IMR-90 (cell line): ENCODE measurements at regions not wholly inside any gene's neighbourhood (a gene's known extent, or its start where the extent isn't known, plus 50 kb on each side); places are given as distances from the start of the nearest gene placed in this dataset.

Source experiments
- ATAC-seq: fragments of 200-7000 bp; cut with Tn5 transposase; 2 replicates; pipeline ENCODE4 v1.9.1; 2020; ENCODE audit warnings: low read depth, mild to moderate bottlenecking, moderate library complexity
- BruUV-seq: library from RNA; stranded (reverse); fragments of 400-500 nt; replicated peaks from 2 replicates; lab custom pipeline; 2021; lab: Mats Ljungman, UMichigan
- CTCF ChIA-PET: fragments of 300-600 bp; formaldehyde crosslinking; extraction: SDS; loops from one replicate; lab custom pipeline; 2021; ENCODE audit warnings: antibody characterized with exemption; lab: Yijun Ruan, JAX
- POLR2A ChIA-PET: fragments of 300-600 bp; sonication (Branson Sonifier 250); formaldehyde crosslinking; loops from one replicate; lab custom pipeline; 2022; ENCODE audit warnings: antibody characterized with exemption; ENCODE audit not compliant: unreplicated experiment; lab: Charles Lee
- DNase-seq: peaks from one replicate; pipeline ENCODE4 v3.0.0; 2013
- H2AFZ ChIP-seq: replicated peaks from 2 replicates; pipeline ENCODE3; 2013; ENCODE audit warnings: low read length, mild to moderate bottlenecking; ENCODE audit not compliant: poor library complexity
- H2AK5ac ChIP-seq: 2 replicates; pipeline ENCODE4 v1.6.1; 2013; ENCODE audit warnings: low read depth, low read length, inconsistent platforms
- H2AK9ac ChIP-seq: replicated peaks from 2 replicates; pipeline ENCODE3; 2013; ENCODE audit warnings: mild to moderate bottlenecking, low read depth, low read length, moderate library complexity; ENCODE audit not compliant: poor library complexity
- H2BK120ac ChIP-seq: 2 replicates; pipeline ENCODE4 v1.6.1; 2013; ENCODE audit warnings: low read depth, low read length, inconsistent platforms
- H2BK15ac ChIP-seq: 3 replicates; pipeline ENCODE4 v1.6.1; 2013; ENCODE audit warnings: low read depth, low read length, inconsistent platforms
- H2BK20ac ChIP-seq: 2 replicates; pipeline ENCODE4 v1.6.1; 2013; ENCODE audit warnings: low read depth, mild to moderate bottlenecking, inconsistent platforms, low read length, moderate library complexity
- H2BK5ac ChIP-seq: 2 replicates; pipeline ENCODE4 v1.6.1; 2013; ENCODE audit warnings: mild to moderate bottlenecking, low read depth, low read length, inconsistent platforms; ENCODE audit not compliant: poor library complexity, severe bottlenecking
- H3K14ac ChIP-seq: replicated peaks from 2 replicates; pipeline ENCODE4 v1.6.1; 2013; ENCODE audit warnings: low read depth, low read length, inconsistent platforms
- H3K18ac ChIP-seq: 2 replicates; pipeline ENCODE4 v1.6.1; 2013; ENCODE audit warnings: low read depth, low read length, control low read depth
- H3K23ac ChIP-seq: 2 replicates; pipeline ENCODE4 v1.6.1; 2013; ENCODE audit warnings: low read depth, low read length, inconsistent platforms
- H3K27ac ChIP-seq: 2 replicates; pipeline ENCODE4 v1.5.1; 2013; ENCODE audit warnings: mild to moderate bottlenecking, control low read depth, low read length; ENCODE audit not compliant: insufficient read depth
- H3K27me3 ChIP-seq: 2 replicates; pipeline ENCODE4 v1.6.1; 2013; ENCODE audit warnings: low read length; ENCODE audit not compliant: control insufficient read depth, insufficient read depth
- H3K36me3 ChIP-seq: 2 replicates; pipeline ENCODE4 v1.6.1; 2013; ENCODE audit warnings: low read length, mixed read lengths; ENCODE audit not compliant: control insufficient read depth, insufficient read depth
- H3K4ac ChIP-seq: 2 replicates; pipeline ENCODE4 v1.6.1; 2013; ENCODE audit warnings: low read depth, low read length, inconsistent platforms
- H3K4me1 ChIP-seq: 2 replicates; pipeline ENCODE4 v1.6.1; 2013; ENCODE audit warnings: low read length, mixed read lengths; ENCODE audit not compliant: control insufficient read depth, insufficient read depth
- H3K4me2 ChIP-seq: 2 replicates; pipeline ENCODE4 v1.6.1; 2013; ENCODE audit warnings: low read depth, mild to moderate bottlenecking, control low read depth, low read length, moderate library complexity
- H3K4me3 ChIP-seq: 2 replicates; pipeline ENCODE4 v1.5.1; 2013; ENCODE audit warnings: low read depth, mild to moderate bottlenecking, control low read depth, low read length, moderate library complexity; ENCODE audit not compliant: insufficient read depth
- H3K56ac ChIP-seq: 2 replicates; pipeline ENCODE4 v1.6.1; 2013; ENCODE audit warnings: low read length, inconsistent platforms; ENCODE audit not compliant: insufficient read depth; ENCODE audit errors: extremely low read depth
- H3K79me1 ChIP-seq, 2 experiments: 2 replicates each; pipeline ENCODE4 v1.6.1; 2013; ENCODE audit warnings: low read length in 2 of 2, inconsistent platforms in 1 of 2, low read depth in 1 of 2
- H3K9ac ChIP-seq: 2 replicates; pipeline ENCODE4 v1.6.1; 2013; ENCODE audit warnings: low read depth, low read length, control low read depth
- H3K9me1 ChIP-seq: 2 replicates; pipeline ENCODE4 v1.6.1; 2013; ENCODE audit warnings: low read length, inconsistent platforms; ENCODE audit not compliant: insufficient read depth
- H3K9me3 ChIP-seq: 2 replicates; pipeline ENCODE4 v1.6.1; 2013; ENCODE audit warnings: low read length; ENCODE audit not compliant: control insufficient read depth, insufficient read depth
- H4K20me1 ChIP-seq: 2 replicates; pipeline ENCODE4 v1.6.1; 2013; ENCODE audit warnings: low read length, inconsistent platforms; ENCODE audit not compliant: insufficient read depth
- H4K5ac ChIP-seq: 2 replicates; pipeline ENCODE4 v1.6.1; 2013; ENCODE audit warnings: mild to moderate bottlenecking, low read depth, low read length, control low read depth
- H4K8ac ChIP-seq, 2 experiments: 2 replicates each; pipeline ENCODE4 v1.6.1; 2013; ENCODE audit warnings: low read depth in 2 of 2, low read length in 2 of 2, control low read depth in 1 of 2, inconsistent platforms in 1 of 2
- H4K91ac ChIP-seq: 2 replicates; pipeline ENCODE4 v1.6.1; 2013; ENCODE audit warnings: low read depth, low read length, inconsistent platforms; ENCODE audit not compliant: insufficient read depth
- BHLHE40 ChIP-seq: fragments of 150-350 bp; IDR thresholded peaks from 2 replicates; pipeline ENCODE4 v1.6.1; 2016; ENCODE audit warnings: mild to moderate bottlenecking, low read depth, low read length
- CEBPB ChIP-seq: IDR thresholded peaks from 2 replicates; pipeline ENCODE4 v1.6.1; 2012; ENCODE audit warnings: low read depth, low read length, improper control_type of control experiment
- CHD1 ChIP-seq: IDR thresholded peaks from 2 replicates; pipeline ENCODE4 v1.6.1; 2012; ENCODE audit warnings: low read depth, low read length, improper control_type of control experiment
- CTCF ChIP-seq: conservative IDR thresholded peaks from 2 replicates; pipeline ENCODE4 v1.5.1; 2012; ENCODE audit warnings: mild to moderate bottlenecking, low read depth, low read length, improper control_type of control experiment
- ELK1 ChIP-seq: fragments of 150-350 bp; IDR thresholded peaks from 2 replicates; pipeline ENCODE4 v1.6.1; 2016; ENCODE audit warnings: low read depth, mild to moderate bottlenecking, low read length, moderate library complexity, borderline replicate concordance
- FOS ChIP-seq: fragments of 150-350 bp; IDR thresholded peaks from 2 replicates; pipeline ENCODE4 v1.6.1; 2016; ENCODE audit warnings: low read depth, low read length
- MAFK ChIP-seq: IDR thresholded peaks from 2 replicates; pipeline ENCODE4 v1.6.1; 2012; ENCODE audit warnings: low read depth, low read length, improper control_type of control experiment
- MAZ ChIP-seq: IDR thresholded peaks from 2 replicates; pipeline ENCODE4 v1.6.1; 2012; ENCODE audit warnings: low read depth, mild to moderate bottlenecking, low read length, improper control_type of control experiment, moderate library complexity, borderline replicate concordance
- MXI1 ChIP-seq: IDR thresholded peaks from 2 replicates; pipeline ENCODE4 v1.6.1; 2012; ENCODE audit warnings: low read depth, mild to moderate bottlenecking, low read length, moderate library complexity, borderline replicate concordance
- NFE2L2 ChIP-seq: fragments of 150-350 bp; IDR thresholded peaks from 2 replicates; pipeline ENCODE4 v1.6.1; 2016; ENCODE audit warnings: low read depth, mild to moderate bottlenecking, low read length
- POLR2A ChIP-seq: IDR thresholded peaks from 2 replicates; pipeline ENCODE4 v1.6.1; 2012; ENCODE audit warnings: mild to moderate bottlenecking, low read depth, low read length
- RAD21 ChIP-seq: IDR thresholded peaks from 2 replicates; pipeline ENCODE4 v1.6.1; 2012; ENCODE audit warnings: low read length, improper control_type of control experiment
- RCOR1 ChIP-seq: IDR thresholded peaks from 2 replicates; pipeline ENCODE4 v1.6.1; 2012; ENCODE audit warnings: mild to moderate bottlenecking, low read length, improper control_type of control experiment; ENCODE audit not compliant: insufficient replicate concordance
- RFX5 ChIP-seq: IDR thresholded peaks from 2 replicates; pipeline ENCODE4 v1.8.0; 2012; ENCODE audit warnings: low read depth, mild to moderate bottlenecking, low read length, moderate library complexity
- SMC3 ChIP-seq: fragments of 150-350 bp; IDR thresholded peaks from 2 replicates; pipeline ENCODE4 v1.6.1; 2016; ENCODE audit warnings: low read depth, mild to moderate bottlenecking, antibody characterized with exemption, low read length, moderate library complexity
- USF2 ChIP-seq: fragments of 150-350 bp; IDR thresholded peaks from 2 replicates; pipeline ENCODE4 v1.6.1; 2017; ENCODE audit warnings: mild to moderate bottlenecking, antibody characterized with exemption, low read length, low read depth
- WGBS, 2 experiments: methylation state at CpG; one replicate each; pipeline versions ENCODE4 v1.1.5 to v1.1.7; 2013; ENCODE audit warnings: missing lambda C conversion rate in 2 of 2; ENCODE audit not compliant: insufficient read length in 1 of 2; ENCODE audit errors: extremely low coverage in 2 of 2; 5-methylcytosine and 5-hydroxymethylcytosine counted together
- dilution Hi-C: fragments of 300-500 bp; cut with HindIII; formaldehyde crosslinking; loops from one replicate; pipeline ENCODE4 v1.14.3; 2018; ENCODE audit warnings: low sequenced_read_pairs; ENCODE audit not compliant: unreplicated experiment
- in situ Hi-C: fragments of 300-500 bp; cut with MboI; formaldehyde crosslinking; loops from 3 replicates; pipeline ENCODE4 v1.14.3; 2019; ENCODE audit warnings: low sequenced_read_pairs, inconsistent platforms, mixed read lengths
- intact Hi-C: fragments of 100-400 bp; cut with micrococcal nuclease; formaldehyde crosslinking; loops from 2 replicates; pipeline ENCODE4 v1.10.0; 2022

DNA sequence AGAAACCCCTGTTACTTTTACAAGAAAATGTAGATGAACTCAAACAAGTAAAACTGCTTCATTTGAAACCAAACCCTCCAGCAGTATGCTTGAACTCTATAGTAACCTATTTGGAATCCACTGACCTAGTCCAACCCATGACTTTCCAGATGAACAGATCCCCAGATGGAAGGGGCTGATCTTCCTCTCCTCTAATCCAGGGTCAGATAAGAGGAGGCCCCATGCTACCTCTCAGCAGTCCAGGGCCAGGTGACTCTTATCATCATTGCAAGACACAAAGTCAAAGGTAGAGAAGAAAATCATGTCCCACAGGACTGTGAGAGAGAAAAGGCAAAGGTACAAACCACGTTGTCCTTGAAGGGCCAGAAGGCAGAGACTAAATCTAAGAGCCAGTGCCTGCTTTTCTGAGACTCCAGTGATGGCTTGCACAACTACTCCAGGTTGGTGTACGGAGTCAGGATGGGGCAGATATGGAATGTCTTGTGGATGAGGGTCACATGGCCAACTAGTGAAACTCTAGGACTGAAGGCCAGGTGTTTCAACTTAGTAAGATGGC, 81.4 kb upstream of the MYLIP start:
- H2AFZ ChIP-seq, result no peak overlapping the region
- no peaks in the 10 kb centered on the region for H4K20me1 ChIP-seq
- no peak overlapping the region for H2BK5ac ChIP-seq
- H3K4me2 ChIP-seq, result no peak overlapping the region
- no peak overlapping the region for H4K91ac ChIP-seq
- no peak overlapping the region for H3K23ac ChIP-seq
- ATAC-seq (no peak), DNase-seq (no peak)
- no peak overlapping the region for H3K18ac ChIP-seq
- H2BK15ac ChIP-seq, result no peak overlapping the region
- H3K36me3 ChIP-seq, result no peaks in the 10 kb centered on the region
- no peaks in the 10 kb centered on the region for H3K79me1 ChIP-seq
- no peaks in the 10 kb centered on the region for H3K9me3 ChIP-seq
- ChIA-PET CTCF (no interaction called here), POLR2A (no interaction called here)
- no TSS peak for BruUV-seq
- no peak overlapping the region for H3K27ac ChIP-seq
- no peak overlapping the region for H2AK5ac ChIP-seq
- H3K9ac ChIP-seq, result no peak overlapping the region
- intact Hi-C loops (no loop called here), dilution Hi-C loops (no loop called here), in situ Hi-C loops (no loop called here)
- no peak overlapping the region for H3K4me3 ChIP-seq
- no peak overlapping the region for H3K14ac ChIP-seq
- no CpG with 5 or more reads among the region's 2 CpGs for WGBS, 2 experiments
- TF ChIP-seq ELK1 (no peak), MAZ (no peak), NFE2L2 (no peak), RAD21 (no peak), SMC3 (no peak), POLR2A (no peak), RCOR1 (no peak), CTCF (no peak), CHD1 (no peak), RFX5 (no peak), MAFK (no peak), USF2 (no peak), CEBPB (no peak), FOS (no peak), MXI1 (no peak), BHLHE40 (no peak)
- H3K56ac ChIP-seq, result no peak overlapping the region
- no peaks in the 10 kb centered on the region for H3K9me1 ChIP-seq
- H3K27me3 ChIP-seq, result no peaks in the 10 kb centered on the region; the same call in 1 of the 2 replicates
- H3K4me1 ChIP-seq, result no peaks in the 10 kb centered on the region
- no peak overlapping the region for H2BK120ac ChIP-seq
- H2BK20ac ChIP-seq, result no peak overlapping the region
- no peak overlapping the region for H3K4ac ChIP-seq
- no peak overlapping the region for H4K8ac ChIP-seq
- no peak overlapping the region for H2AK9ac ChIP-seq
- no peak overlapping the region for H4K5ac ChIP-seq
